ENCODE measurements at regions not wholly inside any gene's neighbourhood (a gene's known extent, or its start where the extent isn't known, plus 50 kb on each side); places are given as distances from the start of the nearest gene placed in this dataset.

DNA sequence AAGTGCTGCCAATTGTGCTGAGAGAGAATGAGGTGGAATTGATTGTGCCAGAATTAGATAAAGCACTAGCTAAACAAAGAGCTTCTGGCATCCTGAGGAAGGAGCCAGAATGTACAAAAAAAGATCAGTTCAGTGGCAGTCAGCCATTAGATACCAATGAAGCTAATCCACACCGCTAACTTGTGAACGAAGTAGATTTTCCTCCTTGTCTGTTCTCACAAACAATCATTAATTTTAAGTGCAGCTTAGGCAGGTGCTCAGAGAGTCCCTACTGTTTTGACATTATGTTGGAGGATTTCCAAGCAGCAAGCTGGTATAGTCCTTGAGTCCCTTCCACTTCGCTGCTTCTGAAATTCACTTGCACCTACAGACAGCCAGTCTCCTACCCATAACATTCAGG, 617.4 kb downstream of the CENPC start:
- no peak overlapping the region for H3K27ac ChIP-seq (ENCODE audit: low read depth, low read length, poor library complexity, severe bottlenecking)
- no TSS peak for BruUV-seq (replicated peaks)
- no peaks in the 10 kb centered on the region for H3K4me1 ChIP-seq (ENCODE audit: insufficient read depth, low read length, poor library complexity, severe bottlenecking)
- POLR2A ChIA-PET: no interaction called here
- H3K4me3 ChIP-seq (ENCODE audit: low read depth, low read length, poor library complexity, severe bottlenecking): no peak overlapping the region
- no peaks in the 10 kb centered on the region for H3K9me2 ChIP-seq (ENCODE audit: insufficient read depth, low read length)
- no peak for TF ChIP-seq EZH2phosphoT487 (IDR thresholded peaks at IDR 0.05; ENCODE audit: borderline replicate concordance, low read depth, low read length)
- TF ChIP-seq, protein P1, sequence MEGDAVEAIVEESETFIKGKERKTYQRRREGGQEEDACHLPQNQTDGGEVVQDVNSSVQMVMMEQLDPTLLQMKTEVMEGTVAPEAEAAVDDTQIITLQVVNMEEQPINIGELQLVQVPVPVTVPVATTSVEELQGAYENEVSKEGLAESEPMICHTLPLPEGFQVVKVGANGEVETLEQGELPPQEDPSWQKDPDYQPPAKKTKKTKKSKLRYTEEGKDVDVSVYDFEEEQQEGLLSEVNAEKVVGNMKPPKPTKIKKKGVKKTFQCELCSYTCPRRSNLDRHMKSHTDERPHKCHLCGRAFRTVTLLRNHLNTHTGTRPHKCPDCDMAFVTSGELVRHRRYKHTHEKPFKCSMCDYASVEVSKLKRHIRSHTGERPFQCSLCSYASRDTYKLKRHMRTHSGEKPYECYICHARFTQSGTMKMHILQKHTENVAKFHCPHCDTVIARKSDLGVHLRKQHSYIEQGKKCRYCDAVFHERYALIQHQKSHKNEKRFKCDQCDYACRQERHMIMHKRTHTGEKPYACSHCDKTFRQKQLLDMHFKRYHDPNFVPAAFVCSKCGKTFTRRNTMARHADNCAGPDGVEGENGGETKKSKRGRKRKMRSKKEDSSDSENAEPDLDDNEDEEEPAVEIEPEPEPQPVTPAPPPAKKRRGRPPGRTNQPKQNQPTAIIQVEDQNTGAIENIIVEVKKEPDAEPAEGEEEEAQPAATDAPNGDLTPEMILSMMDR (conservative IDR thresholded peaks at IDR 0.05; ENCODE audit: low read length): no peak
- H3K9me3 ChIP-seq (ENCODE audit: low read length): no peaks in the 10 kb centered on the region
- H3K79me2 ChIP-seq (ENCODE audit: insufficient read depth, low read depth, low read length): no peaks in the 10 kb centered on the region
- no peaks in the 10 kb centered on the region for H4K20me1 ChIP-seq (ENCODE audit: insufficient read depth, low read length)
- no peak overlapping the region for H3K4me2 ChIP-seq (ENCODE audit: low read length)
- no peaks in the 10 kb centered on the region for H3K36me3 ChIP-seq (ENCODE audit: insufficient read depth, low read length)
- DNase-seq (ENCODE audit: low spot score): no peak
- CTCF ChIA-PET (ENCODE audit: unreplicated experiment): no interaction called here
- H2AFZ ChIP-seq (ENCODE audit: low read length): no peak overlapping the region
- intact Hi-C loops (cut with micrococcal nuclease; ENCODE audit: unreplicated experiment): no loop called here

DNA sequence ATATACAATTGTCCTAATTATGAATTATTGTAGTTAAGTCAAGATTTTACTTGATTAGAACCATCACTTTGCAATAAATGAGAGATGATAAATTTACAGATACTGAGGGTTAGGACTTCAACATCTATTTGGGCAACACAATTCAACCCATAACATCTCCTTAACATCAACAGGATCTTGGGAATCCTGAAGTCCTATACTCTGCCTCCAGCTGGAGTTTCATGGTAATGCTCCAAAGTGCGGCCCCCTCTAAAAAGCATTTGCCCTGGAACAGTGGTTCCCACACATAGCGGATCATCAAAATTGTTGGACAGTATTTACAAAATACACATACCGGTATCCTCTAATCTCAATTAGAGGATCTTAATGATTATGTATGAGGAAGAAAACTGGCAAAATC, 618.6 kb downstream of the CENPC start:
- TF ChIP-seq, protein P1 (conservative IDR thresholded peaks at IDR 0.05; ENCODE audit: low read length): no peak
- no peak for TF ChIP-seq EZH2phosphoT487 (IDR thresholded peaks at IDR 0.05; ENCODE audit: borderline replicate concordance, low read depth, low read length)
- no peak for DNase-seq (ENCODE audit: low spot score)
- H3K4me1 ChIP-seq (ENCODE audit: insufficient read depth, low read length, poor library complexity, severe bottlenecking): no peaks in the 10 kb centered on the region
- H4K20me1 ChIP-seq (ENCODE audit: insufficient read depth, low read length): no peaks in the 10 kb centered on the region
- POLR2A ChIA-PET: no interaction called here
- H3K79me2 ChIP-seq (ENCODE audit: insufficient read depth, low read depth, low read length): no peaks in the 10 kb centered on the region
- no peaks in the 10 kb centered on the region for H3K36me3 ChIP-seq (ENCODE audit: insufficient read depth, low read length)
- no peaks in the 10 kb centered on the region for H3K9me2 ChIP-seq (ENCODE audit: insufficient read depth, low read length)
- no peak overlapping the region for H3K4me3 ChIP-seq (ENCODE audit: low read depth, low read length, poor library complexity, severe bottlenecking)
- CTCF ChIA-PET (ENCODE audit: unreplicated experiment): no interaction called here
- no peak overlapping the region for H3K27ac ChIP-seq (ENCODE audit: low read depth, low read length, poor library complexity, severe bottlenecking)
- intact Hi-C loops (cut with micrococcal nuclease; ENCODE audit: unreplicated experiment): no loop called here
- H2AFZ ChIP-seq (ENCODE audit: low read length): no peak overlapping the region
- H3K4me2 ChIP-seq (ENCODE audit: low read length): no peak overlapping the region
- BruUV-seq (replicated peaks): no TSS peak
- no peaks in the 10 kb centered on the region for H3K9me3 ChIP-seq (ENCODE audit: low read length)

DNA sequence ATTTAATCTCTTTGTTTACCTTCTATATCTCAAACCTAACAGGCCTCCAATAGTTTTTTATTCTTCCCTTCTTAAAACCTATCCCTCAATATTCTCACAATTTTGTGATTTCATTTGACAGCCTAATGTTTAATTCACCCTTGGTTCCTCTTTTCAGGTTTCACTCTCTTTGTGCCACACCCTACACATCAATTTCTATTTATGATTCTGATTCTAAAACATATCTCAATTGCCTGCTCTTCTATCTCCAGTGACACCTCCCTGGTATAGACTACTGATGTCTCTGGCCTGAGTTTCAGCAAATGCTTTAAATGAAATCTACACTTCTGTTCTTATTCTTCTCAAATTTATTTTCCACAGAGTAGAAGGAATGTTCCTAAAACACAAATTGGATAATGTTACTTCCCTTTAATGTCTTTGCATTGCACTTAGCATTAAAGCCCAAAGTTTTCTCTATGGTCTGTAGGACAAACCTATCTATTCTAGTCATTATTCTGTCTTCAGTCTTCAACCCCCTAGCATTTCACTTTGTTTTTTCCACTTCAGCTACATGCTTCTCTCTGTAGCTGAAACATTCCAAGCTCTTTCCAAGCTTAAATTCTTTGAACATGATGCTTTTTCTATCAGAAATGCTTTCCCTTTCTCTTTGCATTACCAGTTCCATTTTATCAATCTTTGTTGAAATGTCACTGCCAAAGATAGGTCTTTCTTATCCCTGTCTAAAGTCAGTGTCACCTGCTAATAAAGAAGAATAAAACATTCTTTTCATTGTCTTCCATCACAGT, 622.0 kb downstream of the CENPC start:
- Histone ChIP-seq H3K4me1 (ENCODE audit: insufficient read depth, low read length, poor library complexity, severe bottlenecking) (no peaks in the 10 kb centered on the region), H3K4me2 (ENCODE audit: low read length) (no peak overlapping the region), H3K9me2 (ENCODE audit: insufficient read depth, low read length) (no peaks in the 10 kb centered on the region), H4K20me1 (ENCODE audit: insufficient read depth, low read length) (no peaks in the 10 kb centered on the region), H3K4me3 (ENCODE audit: low read depth, low read length, poor library complexity, severe bottlenecking) (no peak overlapping the region), H3K9me3 (ENCODE audit: low read length) (no peaks in the 10 kb centered on the region), H2AFZ (ENCODE audit: low read length) (no peak overlapping the region), H3K79me2 (ENCODE audit: insufficient read depth, low read depth, low read length) (no peaks in the 10 kb centered on the region), H3K27ac (ENCODE audit: low read depth, low read length, poor library complexity, severe bottlenecking) (no peak overlapping the region), H3K36me3 (ENCODE audit: insufficient read depth, low read length) (no peaks in the 10 kb centered on the region)
- CTCF ChIA-PET (ENCODE audit: unreplicated experiment): no interaction called here
- POLR2A ChIA-PET: no interaction called here
- intact Hi-C loops (cut with micrococcal nuclease; ENCODE audit: unreplicated experiment): no loop called here
- no TSS peak for BruUV-seq (replicated peaks)
- TF ChIP-seq, protein P1 (conservative IDR thresholded peaks at IDR 0.05; ENCODE audit: low read length): no peak
- TF ChIP-seq EZH2phosphoT487 (IDR thresholded peaks at IDR 0.05; ENCODE audit: borderline replicate concordance, low read depth, low read length): no peak
- no peak for DNase-seq (ENCODE audit: low spot score)

Data from OCI-LY7 (cell line).